SU-DHL-6 (cell line): ENCODE measurements at regions not wholly inside any gene's neighbourhood (a gene's known extent, or its start where the extent isn't known, plus 50 kb on each side); places are given as distances from the start of the nearest gene placed in this dataset.
"Not testable (repeated sequence)": the region's sequence is repeated elsewhere in the genome, so short reads cannot be mapped to it uniquely, and the experiment has no call there.

Source experiments
- H2AFZ ChIP-seq: fragments of 200-600 bp; sonication (generic); 2 replicates; pipeline ENCODE4 v1.6.1; 2014; ENCODE audit warnings: low read depth, mild to moderate bottlenecking, moderate library complexity, mixed read lengths, antibody characterized with exemption, low read length; ENCODE audit not compliant: severe bottlenecking
- H3F3A ChIP-seq: fragments of 200-600 bp; shearing (Covaris generic); 2 replicates; pipeline ENCODE4 v1.6.0; 2016; ENCODE audit warnings: antibody characterized with exemption, mild to moderate bottlenecking; ENCODE audit not compliant: insufficient read depth
- H3K27ac ChIP-seq: fragments of 200-600 bp; sonication (generic); 2 replicates; pipeline ENCODE4 v1.5.1; 2016; ENCODE audit warnings: low read depth, mild to moderate bottlenecking, low read length, moderate library complexity, mixed read lengths
- H3K27me3 ChIP-seq: fragments of 200-600 bp; sonication (generic), shearing (Covaris generic); 2 replicates; pipeline ENCODE4 v1.6.0; 2014; ENCODE audit warnings: mild to moderate bottlenecking, low read length
- H3K36me3 ChIP-seq: fragments of 200-600 bp; sonication (generic); 2 replicates; pipeline ENCODE4 v1.6.1; 2014; ENCODE audit warnings: mild to moderate bottlenecking, low read length, mixed read lengths
- H3K4me2 ChIP-seq: fragments of 300-600, 200-600 bp; shearing (Covaris generic), sonication (generic); 2 replicates; pipeline ENCODE4 v1.6.0; 2014; ENCODE audit warnings: low read length, low read depth, mild to moderate bottlenecking; ENCODE audit not compliant: poor library complexity, severe bottlenecking
- H3K4me3 ChIP-seq: fragments of 200-600 bp; sonication (generic); 2 replicates; pipeline ENCODE4 v1.5.1; 2014; ENCODE audit warnings: antibody characterized with exemption, low read length, mild to moderate bottlenecking, mixed read lengths; ENCODE audit not compliant: insufficient read depth, poor library complexity, severe bottlenecking
- H3K79me2 ChIP-seq: fragments of 200-600 bp; sonication (generic); 2 replicates; pipeline ENCODE4 v1.6.1; 2014; ENCODE audit warnings: mild to moderate bottlenecking, low read length, moderate library complexity; ENCODE audit not compliant: insufficient read depth
- H3K9ac ChIP-seq: fragments of 200-600 bp; sonication (generic); 2 replicates; pipeline ENCODE4 v1.7.0; 2014; ENCODE audit warnings: mild to moderate bottlenecking, low read length
- H3K9me2 ChIP-seq: fragments of 200-600 bp; sonication (generic); replicated peaks from 2 replicates; pipeline ENCODE4 v1.6.1; 2014; ENCODE audit warnings: low read length; ENCODE audit not compliant: insufficient read depth
- H3K9me3 ChIP-seq: fragments of 200-600 bp; sonication (generic); 2 replicates; pipeline ENCODE4 v1.6.1; 2014; ENCODE audit warnings: low read length, mixed read lengths; ENCODE audit not compliant: insufficient read depth
- H4K20me1 ChIP-seq: fragments of 200-600 bp; sonication (generic); 2 replicates; pipeline ENCODE4 v1.6.1; 2014; ENCODE audit warnings: low read depth, mild to moderate bottlenecking, antibody characterized with exemption, low read length, moderate library complexity, mixed read lengths
- EZH2phosphoT487 ChIP-seq: fragments of 200-600 bp; sonication (generic), shearing (Covaris generic); conservative IDR thresholded peaks from 2 replicates; pipeline ENCODE4 v1.6.1; 2018; ENCODE audit warnings: mild to moderate bottlenecking, antibody characterized with exemption, low read length, moderate library complexity, mixed read lengths
- TF ChIP-seq, protein P1 (sequence below): fragments of 200-600 bp; sonication (generic); IDR thresholded peaks from one replicate; pipeline ENCODE4 v1.5.1; 2017; ENCODE audit warnings: antibody characterized with exemption, mild to moderate bottlenecking, low read length, moderate library complexity; ENCODE audit not compliant: insufficient read depth, poor library complexity, severe bottlenecking

GRCh38 chr18:30601541-30601940, 441.0 kb downstream of the DSC3 start:
- TF ChIP-seq, protein P1, sequence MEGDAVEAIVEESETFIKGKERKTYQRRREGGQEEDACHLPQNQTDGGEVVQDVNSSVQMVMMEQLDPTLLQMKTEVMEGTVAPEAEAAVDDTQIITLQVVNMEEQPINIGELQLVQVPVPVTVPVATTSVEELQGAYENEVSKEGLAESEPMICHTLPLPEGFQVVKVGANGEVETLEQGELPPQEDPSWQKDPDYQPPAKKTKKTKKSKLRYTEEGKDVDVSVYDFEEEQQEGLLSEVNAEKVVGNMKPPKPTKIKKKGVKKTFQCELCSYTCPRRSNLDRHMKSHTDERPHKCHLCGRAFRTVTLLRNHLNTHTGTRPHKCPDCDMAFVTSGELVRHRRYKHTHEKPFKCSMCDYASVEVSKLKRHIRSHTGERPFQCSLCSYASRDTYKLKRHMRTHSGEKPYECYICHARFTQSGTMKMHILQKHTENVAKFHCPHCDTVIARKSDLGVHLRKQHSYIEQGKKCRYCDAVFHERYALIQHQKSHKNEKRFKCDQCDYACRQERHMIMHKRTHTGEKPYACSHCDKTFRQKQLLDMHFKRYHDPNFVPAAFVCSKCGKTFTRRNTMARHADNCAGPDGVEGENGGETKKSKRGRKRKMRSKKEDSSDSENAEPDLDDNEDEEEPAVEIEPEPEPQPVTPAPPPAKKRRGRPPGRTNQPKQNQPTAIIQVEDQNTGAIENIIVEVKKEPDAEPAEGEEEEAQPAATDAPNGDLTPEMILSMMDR = no peak
- TF ChIP-seq EZH2phosphoT487 = no peak
- H3K4me3 ChIP-seq = no peak overlapping the region
- no peak overlapping the region for H3K9ac ChIP-seq
- no peak overlapping the region for H2AFZ ChIP-seq
- H3F3A ChIP-seq = no peaks in the 10 kb centered on the region
- H4K20me1 ChIP-seq = no peaks in the 10 kb centered on the region
- no peaks in the 10 kb centered on the region for H3K36me3 ChIP-seq
- H3K9me3 ChIP-seq = no peaks in the 10 kb centered on the region
- H3K79me2 ChIP-seq = no peaks in the 10 kb centered on the region
- no peaks in the 10 kb centered on the region for H3K9me2 ChIP-seq
- no peak overlapping the region for H3K27ac ChIP-seq
- no peak overlapping the region for H3K4me2 ChIP-seq
- H3K27me3 ChIP-seq = no peaks in the 10 kb centered on the region

DNA sequence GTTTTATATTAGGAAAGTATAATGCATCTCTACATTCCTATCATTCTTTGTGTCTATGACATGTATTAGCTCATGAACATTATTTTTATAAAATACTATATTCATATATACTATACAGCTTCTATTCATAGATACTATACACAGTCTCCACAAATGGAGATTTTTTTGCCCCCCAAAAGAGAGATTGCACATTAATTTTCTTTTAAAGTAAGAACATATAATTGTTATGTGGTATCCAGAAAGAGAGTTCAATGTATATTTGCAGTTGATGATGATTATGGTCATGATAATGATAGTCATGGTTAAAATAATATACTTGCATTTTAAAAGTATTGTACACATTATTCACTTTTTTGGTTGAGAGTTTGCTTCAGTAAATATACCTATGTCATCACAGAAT, 445.3 kb downstream of the DSC3 start:
- Histone ChIP-seq H3K27ac (no peak overlapping the region), H3K4me3 (no peak overlapping the region), H3K9me2 (no peaks in the 10 kb centered on the region), H3K4me2 (no peak overlapping the region), H3K9me3 (no peaks in the 10 kb centered on the region), H4K20me1 (no peaks in the 10 kb centered on the region), H3F3A (no peaks in the 10 kb centered on the region), H3K9ac (no peak overlapping the region), H3K27me3 (no peaks in the 10 kb centered on the region), H3K79me2 (no peaks in the 10 kb centered on the region), H2AFZ (no peak overlapping the region), H3K36me3 (no peaks in the 10 kb centered on the region)
- TF ChIP-seq EZH2phosphoT487 = no peak
- TF ChIP-seq, protein P1 = no peak

DNA sequence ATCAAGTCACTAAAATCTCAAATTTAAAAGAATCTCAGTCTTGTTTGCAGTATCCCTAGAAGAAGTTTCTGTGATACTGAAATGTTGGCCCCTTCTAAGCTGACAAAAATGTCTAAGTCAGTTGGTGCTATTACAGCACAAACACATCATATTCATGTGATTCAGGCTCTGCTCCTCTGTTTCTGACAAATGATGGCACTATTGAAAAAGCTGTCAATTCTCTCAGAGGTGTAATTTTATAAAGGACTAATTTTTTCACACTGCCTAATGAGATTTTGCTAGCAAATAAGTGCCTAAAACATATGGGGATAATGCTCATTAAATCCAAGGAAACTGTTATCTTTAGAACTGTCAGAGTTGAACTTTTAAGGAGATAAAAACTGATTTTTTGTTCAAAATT, 445.9 kb downstream of the DSC3 start:
- no peaks in the 10 kb centered on the region for H3K36me3 ChIP-seq
- TF ChIP-seq EZH2phosphoT487 = no peak
- TF ChIP-seq, protein P1 = no peak
- no peak overlapping the region for H2AFZ ChIP-seq
- H3F3A ChIP-seq = no peaks in the 10 kb centered on the region
- no peak overlapping the region for H3K4me3 ChIP-seq
- H3K9me3 ChIP-seq = no peaks in the 10 kb centered on the region
- no peaks in the 10 kb centered on the region for H3K79me2 ChIP-seq
- H3K4me2 ChIP-seq = no peak overlapping the region
- H3K9me2 ChIP-seq = no peaks in the 10 kb centered on the region
- no peak overlapping the region for H3K27ac ChIP-seq
- no peak overlapping the region for H3K9ac ChIP-seq
- H3K27me3 ChIP-seq = no peaks in the 10 kb centered on the region
- H4K20me1 ChIP-seq = no peaks in the 10 kb centered on the region

DNA sequence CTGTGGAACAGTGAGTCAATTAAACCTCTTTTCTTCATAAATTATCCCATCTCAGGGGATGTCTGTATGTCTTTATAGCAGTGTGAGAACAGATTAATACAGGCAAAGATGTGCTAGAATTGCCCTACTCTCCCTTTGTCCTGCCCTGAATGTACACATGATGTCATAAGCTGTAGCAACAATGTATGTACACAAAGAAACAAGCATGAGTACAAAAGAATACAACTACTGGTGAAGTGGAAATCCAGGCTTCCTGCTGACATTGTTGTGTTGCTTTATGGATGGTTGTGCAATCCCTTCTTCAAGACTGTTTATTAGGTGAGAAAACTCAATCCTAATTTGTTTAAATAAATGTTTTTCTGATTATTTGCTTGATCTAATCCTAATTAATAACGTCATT, 446.6 kb downstream of the DSC3 start:
- H3K9me2 ChIP-seq = no peaks in the 10 kb centered on the region
- no peak overlapping the region for H3K9ac ChIP-seq
- H3K4me2 ChIP-seq = no peak overlapping the region
- H3F3A ChIP-seq = no peaks in the 10 kb centered on the region
- H3K4me3 ChIP-seq = no peak overlapping the region
- H3K36me3 ChIP-seq = no peaks in the 10 kb centered on the region
- H3K79me2 ChIP-seq = no peaks in the 10 kb centered on the region
- no peak overlapping the region for H3K27ac ChIP-seq
- TF ChIP-seq, protein P1 = no peak
- TF ChIP-seq EZH2phosphoT487 = no peak
- H3K9me3 ChIP-seq = no peaks in the 10 kb centered on the region
- H3K27me3 ChIP-seq = no peaks in the 10 kb centered on the region
- no peak overlapping the region for H2AFZ ChIP-seq
- no peaks in the 10 kb centered on the region for H4K20me1 ChIP-seq

DNA sequence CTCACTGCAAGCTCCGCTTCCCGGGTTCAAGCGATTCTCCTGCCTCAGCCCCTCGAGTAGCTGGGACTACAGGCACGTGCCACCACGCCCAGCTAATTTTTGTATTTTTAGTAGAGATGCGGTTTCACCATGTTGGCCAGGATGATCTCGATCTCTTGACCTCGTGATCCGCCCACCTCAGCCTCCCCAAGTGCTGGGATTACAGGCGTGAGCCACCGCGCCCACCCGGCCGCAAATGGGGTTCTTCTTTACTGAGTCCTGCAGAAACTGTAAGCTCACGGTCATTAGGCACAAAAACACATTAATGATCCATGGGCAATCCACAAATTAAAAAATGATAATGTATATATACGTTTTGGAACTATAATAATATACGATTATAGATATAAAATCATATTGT, 447.6 kb downstream of the DSC3 start:
- H3K4me3 ChIP-seq, H3K9ac ChIP-seq, H4K20me1 ChIP-seq, H3K27ac ChIP-seq, H3F3A ChIP-seq, H3K27me3 ChIP-seq, H2AFZ ChIP-seq, H3K4me2 ChIP-seq, H3K9me2 ChIP-seq, H3K79me2 ChIP-seq, H3K9me3 ChIP-seq, H3K36me3 ChIP-seq: not testable (repeated sequence)
